Neural progenitor cell (in vitro differentiated cells): ENCODE measurements at regions not wholly inside any gene's neighbourhood (a gene's known extent, or its start where the extent isn't known, plus 50 kb on each side); places are given as distances from the start of the nearest gene placed in this dataset.

Source experiments
- EZH2 ChIP-seq: fragments of 200-600 bp; sonication (generic); IDR thresholded peaks from 2 replicates; pipeline ENCODE4 v1.6.1; 2017; ENCODE audit warnings: antibody characterized with exemption, mild to moderate bottlenecking, moderate library complexity
- TF ChIP-seq, protein P1 (sequence below): fragments of 200-600 bp; sonication (generic); IDR thresholded peaks from 2 replicates; pipeline ENCODE4 v1.5.1; 2017; ENCODE audit warnings: antibody characterized with exemption, mild to moderate bottlenecking

DNA sequence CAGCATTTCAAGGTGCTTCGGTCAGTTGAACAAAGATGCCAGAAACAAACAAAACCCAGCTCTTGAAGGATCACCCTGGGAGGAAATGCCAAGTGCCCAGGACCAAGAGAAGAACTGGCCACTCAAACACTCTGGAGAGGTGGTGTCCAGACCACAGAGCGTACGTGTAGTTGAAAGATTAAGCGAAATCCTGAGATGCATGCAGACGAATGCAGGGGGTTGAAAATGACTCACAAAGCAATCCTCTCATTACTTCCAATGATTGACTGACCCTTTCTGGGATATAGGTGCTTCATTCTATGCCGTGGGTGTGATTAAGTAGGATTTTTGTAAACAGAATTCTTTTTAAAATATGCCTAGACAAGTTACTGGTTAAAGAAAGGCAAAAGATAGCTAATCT, 71.5 kb upstream of the ATXN1 start:
- TF ChIP-seq, protein P1, sequence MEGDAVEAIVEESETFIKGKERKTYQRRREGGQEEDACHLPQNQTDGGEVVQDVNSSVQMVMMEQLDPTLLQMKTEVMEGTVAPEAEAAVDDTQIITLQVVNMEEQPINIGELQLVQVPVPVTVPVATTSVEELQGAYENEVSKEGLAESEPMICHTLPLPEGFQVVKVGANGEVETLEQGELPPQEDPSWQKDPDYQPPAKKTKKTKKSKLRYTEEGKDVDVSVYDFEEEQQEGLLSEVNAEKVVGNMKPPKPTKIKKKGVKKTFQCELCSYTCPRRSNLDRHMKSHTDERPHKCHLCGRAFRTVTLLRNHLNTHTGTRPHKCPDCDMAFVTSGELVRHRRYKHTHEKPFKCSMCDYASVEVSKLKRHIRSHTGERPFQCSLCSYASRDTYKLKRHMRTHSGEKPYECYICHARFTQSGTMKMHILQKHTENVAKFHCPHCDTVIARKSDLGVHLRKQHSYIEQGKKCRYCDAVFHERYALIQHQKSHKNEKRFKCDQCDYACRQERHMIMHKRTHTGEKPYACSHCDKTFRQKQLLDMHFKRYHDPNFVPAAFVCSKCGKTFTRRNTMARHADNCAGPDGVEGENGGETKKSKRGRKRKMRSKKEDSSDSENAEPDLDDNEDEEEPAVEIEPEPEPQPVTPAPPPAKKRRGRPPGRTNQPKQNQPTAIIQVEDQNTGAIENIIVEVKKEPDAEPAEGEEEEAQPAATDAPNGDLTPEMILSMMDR: no peak
- no peak for TF ChIP-seq EZH2
